Sigmoid colon (tissue), 6 donors: ENCODE measurements at regions not wholly inside any gene's neighbourhood (a gene's known extent, or its start where the extent isn't known, plus 50 kb on each side); places are given as distances from the start of the nearest gene placed in this dataset.
A peak's percentile ranks its signal among the peaks of the same experiment; 100 is the strongest.

Source experiments
- DNase-seq: peaks from one replicate; pipeline ENCODE4 v3.0.0-alpha.2; 2019
- H3K27ac ChIP-seq, 4 donors: fragments of 200-600 bp; sonication (generic); one replicate each; pipeline ENCODE4 v1.5.1; 2016 to 2019; ENCODE audit warnings: mild to moderate bottlenecking in 1 of 4
- H3K27me3 ChIP-seq, 3 donors: fragments of 200-600 bp; sonication (generic); one replicate each; pipeline ENCODE4 v1.5.1; 2019; ENCODE audit warnings: mild to moderate bottlenecking in 1 of 3
- H3K36me3 ChIP-seq, 4 donors: fragments of 200-600 bp; sonication (generic); one replicate each; pipeline ENCODE4 v1.5.1; 2016 to 2019
- H3K4me1 ChIP-seq, 4 donors: fragments of 200-600 bp; sonication (generic); one replicate each; pipeline ENCODE4 v1.5.1; 2017 to 2019
- H3K4me3 ChIP-seq, 4 donors: fragments of 200-600 bp; sonication (generic); one replicate each; pipeline ENCODE4 v1.5.1; 2017 to 2019; ENCODE audit warnings: mild to moderate bottlenecking in 2 of 4, moderate library complexity in 1 of 4
- H3K9me3 ChIP-seq, 4 donors: fragments of 200-600 bp in 3 of 4; sonication (generic) in 3 of 4; one replicate each; pipeline versions ENCODE4 v1.5.1 to v1.6.1; 2013 to 2019
- CTCF ChIP-seq, 4 experiments: fragments of 450-650 bp in 3 of 4; fragments of 200-600 bp in 1 of 4; IDR thresholded peaks; one replicate each; pipeline ENCODE4 v1.5.1; 2016 to 2019; ENCODE audit warnings: antibody characterized with exemption in 4 of 4, mild to moderate bottlenecking in 3 of 4, moderate library complexity in 2 of 4
- EP300 ChIP-seq, 4 donors: sonication (generic); formaldehyde crosslinking; IDR thresholded peaks; one replicate each; pipeline ENCODE4 v1.6.1; 2017; ENCODE audit warnings: antibody characterized with exemption in 4 of 4
- POLR2A ChIP-seq, 2 donors: fragments of 450-650 bp; IDR thresholded peaks; one replicate each; pipeline ENCODE4 v1.6.1; 2016; ENCODE audit warnings: antibody characterized with exemption in 2 of 2, mild to moderate bottlenecking in 2 of 2, moderate library complexity in 2 of 2
- POLR2AphosphoS5 ChIP-seq, 4 donors: sonication (generic); formaldehyde crosslinking; IDR thresholded peaks; one replicate each; pipeline ENCODE4 v1.6.1; 2017; ENCODE audit warnings: antibody characterized with exemption in 4 of 4
- WGBS, 2 donors: extraction: QIAGEN DNeasy Blood & Tissue Kit; methylation state at CpG; one replicate each; pipeline ENCODE4 v1.1.7; 2013; 5-methylcytosine and 5-hydroxymethylcytosine counted together
- intact Hi-C: fragments of 100-400 bp; cut with DNase I; formaldehyde crosslinking; loops from one replicate; pipeline ENCODE4 v1.15.1; 2023
- donor health status: healthy with polysubstance abuse.
- donor health status: healthy.

- Histone ChIP-seq H3K36me3 (no peaks in the 10 kb centered on the region), H3K4me1 (peaks cover 0 to 16% (median 14%) of the 10 kb centered on the region in 4 donors), H3K27ac (no peak overlapping the region), H3K4me3 (no peak overlapping the region), H3K9me3 (no peaks in the 10 kb centered on the region), H3K27me3 (no peaks in the 10 kb centered on the region)
- WGBS, 2 donors = 82 to 89% methylated on average over 5 of the region's 5 CpGs
- intact Hi-C loops = no loop called here
- TF ChIP-seq POLR2A (IDR thresholded peaks at IDR 0.05) (no peak), POLR2AphosphoS5 (IDR thresholded peaks at IDR 0.05) (no peak), EP300 (IDR thresholded peaks at IDR 0.05) (no peak), CTCF (IDR thresholded peaks at IDR 0.05) (no peak)
- DNase-seq = no peak
Measured at GRCh38 chr15:62400778-62401177, 235.7 kb upstream of the C2CD4B start.

- whole genome bisulfite sequencing, 2 donors = 92 to 93% methylated on average over 6 of the region's 6 CpGs
- peak overlapping the region in 2 of 4 donors; percentile 10 to 61 for H3K27ac ChIP-seq
Measured at GRCh38 chr15:62402687-62403086, 237.6 kb upstream of the C2CD4B start.

GRCh38 chr15:62403164-62403809, 238.2 kb upstream of the C2CD4B start:
- no peak for DNase-seq
- 80% methylated on average over 8 of the region's 8 CpGs for WGBS, 2 donors
- peak overlapping the region in 2 of 4 donors; percentile 10 to 61 for H3K27ac ChIP-seq
- H3K36me3 ChIP-seq = no peaks in the 10 kb centered on the region
- no peak overlapping the region for H3K4me3 ChIP-seq
- H3K27me3 ChIP-seq = no peaks in the 10 kb centered on the region
- no peak for TF ChIP-seq CTCF (IDR thresholded peaks at IDR 0.05)
- TF ChIP-seq POLR2AphosphoS5 (IDR thresholded peaks at IDR 0.05) = peak in 2 of 4 donors; percentile 31 to 50
- no peak for TF ChIP-seq POLR2A (IDR thresholded peaks at IDR 0.05)
- TF ChIP-seq EP300 (IDR thresholded peaks at IDR 0.05) = no peak
- H3K9me3 ChIP-seq = no peaks in the 10 kb centered on the region
- H3K4me1 ChIP-seq = peaks cover 0 to 16% (median 14%) of the 10 kb centered on the region in 4 donors
- intact Hi-C loops = no loop called here

More at GRCh38 chr15:62402687-62403086, 237.6 kb upstream of the C2CD4B start:
- Histone ChIP-seq H3K36me3 (no peaks in the 10 kb centered on the region), H3K4me1 (peaks cover 0 to 16% (median 14%) of the 10 kb centered on the region in 4 donors), H3K9me3 (no peaks in the 10 kb centered on the region), H3K27me3 (no peaks in the 10 kb centered on the region), H3K4me3 (no peak overlapping the region)
- DNase-seq = no peak
- intact Hi-C loops = no loop called here
- TF ChIP-seq CTCF (IDR thresholded peaks at IDR 0.05) = no peak
- TF ChIP-seq POLR2AphosphoS5 (IDR thresholded peaks at IDR 0.05) = no peak
- TF ChIP-seq EP300 (IDR thresholded peaks at IDR 0.05) = no peak
- TF ChIP-seq POLR2A (IDR thresholded peaks at IDR 0.05) = no peak

- intact Hi-C loops = no loop called here
- no peaks in the 10 kb centered on the region for H3K9me3 ChIP-seq
- H3K4me3 ChIP-seq = no peak overlapping the region
- H3K27ac ChIP-seq = peak overlapping the region in 1 of 4 donors; percentile 57
- no peaks in the 10 kb centered on the region for H3K27me3 ChIP-seq
- no peak for DNase-seq
- H3K36me3 ChIP-seq = no peaks in the 10 kb centered on the region
- TF ChIP-seq EP300 (IDR thresholded peaks at IDR 0.05) (no peak), CTCF (IDR thresholded peaks at IDR 0.05) (no peak), POLR2A (IDR thresholded peaks at IDR 0.05) (no peak), POLR2AphosphoS5 (IDR thresholded peaks at IDR 0.05) (no peak)
- 59 to 72% methylated on average over 7 of the region's 7 CpGs for WGBS, 2 donors
- H3K4me1 ChIP-seq = peaks cover 0 to 16% (median 14%) of the 10 kb centered on the region in 4 donors
Measured at GRCh38 chr15:62404194-62404985, 239.3 kb upstream of the C2CD4B start.
